MM.1S (cell line): ENCODE measurements at regions not wholly inside any gene's neighbourhood (a gene's known extent, or its start where the extent isn't known, plus 50 kb on each side); places are given as distances from the start of the nearest gene placed in this dataset.

Source experiments
- DNase-seq: peaks from one replicate; pipeline ENCODE4 v3.0.0-alpha.2; 2015
- H2AFZ ChIP-seq: fragments of 300-600 bp; sonication (generic); 2 replicates; pipeline ENCODE4 v1.6.0; 2016; ENCODE audit warnings: antibody characterized with exemption, low read length
- H3F3A ChIP-seq: fragments of 300-600 bp; sonication (generic); 2 replicates; pipeline ENCODE4 v1.6.1; 2016; ENCODE audit warnings: mild to moderate bottlenecking, antibody characterized with exemption, low read length, moderate library complexity, mixed read lengths; ENCODE audit not compliant: insufficient read depth
- H3K27ac ChIP-seq: fragments of 300-600 bp; sonication (generic); 2 replicates; pipeline ENCODE4 v1.5.1; 2016; ENCODE audit warnings: mild to moderate bottlenecking, low read length
- H3K27me3 ChIP-seq: fragments of 300-600 bp; sonication (generic); replicated peaks from 2 replicates; pipeline ENCODE4 v1.6.0; 2016; ENCODE audit warnings: low read length; ENCODE audit not compliant: insufficient read depth
- H3K36me3 ChIP-seq: fragments of 300-600 bp; sonication (generic); replicated peaks from 2 replicates; pipeline ENCODE4 v1.6.1; 2016; ENCODE audit warnings: mild to moderate bottlenecking, low read length, mixed read lengths; ENCODE audit not compliant: insufficient read depth
- H3K4me1 ChIP-seq: fragments of 300-600 bp; sonication (generic); 2 replicates; pipeline ENCODE4 v1.6.1; 2016; ENCODE audit warnings: low read length, mixed read lengths
- H3K4me2 ChIP-seq: fragments of 300-600 bp; sonication (generic); 2 replicates; pipeline ENCODE4 v1.6.0; 2016; ENCODE audit warnings: low read depth, low read length
- H3K4me3 ChIP-seq: fragments of 300-600 bp; sonication (generic); 2 replicates; pipeline ENCODE4 v1.5.1; 2016; ENCODE audit warnings: low read length, mixed read lengths
- H3K79me2 ChIP-seq: fragments of 300-600 bp; sonication (generic); 2 replicates; pipeline ENCODE4 v1.6.1; 2016; ENCODE audit warnings: mixed run types, low read length, mixed read lengths
- H3K9ac ChIP-seq: fragments of 300-600 bp; sonication (generic); 2 replicates; pipeline ENCODE4 v1.6.1; 2016; ENCODE audit warnings: low read length, mixed read lengths
- H3K9me2 ChIP-seq: fragments of 300-600 bp; sonication (generic); replicated peaks from 2 replicates; pipeline ENCODE4 v1.6.1; 2016; ENCODE audit warnings: mild to moderate bottlenecking, low read length, mixed read lengths; ENCODE audit not compliant: insufficient read depth
- H3K9me3 ChIP-seq: fragments of 300-600 bp; sonication (generic); replicated peaks from 2 replicates; pipeline ENCODE4 v1.6.1; 2016; ENCODE audit warnings: mild to moderate bottlenecking, low read length, mixed read lengths; ENCODE audit not compliant: insufficient read depth
- H4K20me1 ChIP-seq: fragments of 300-600 bp; sonication (generic); 2 replicates; pipeline ENCODE4 v1.6.1; 2016; ENCODE audit warnings: mild to moderate bottlenecking, low read length, moderate library complexity, mixed read lengths; ENCODE audit not compliant: insufficient read depth
- EZH2 ChIP-seq: fragments of 300-600 bp; sonication (generic); optimal IDR thresholded peaks from 2 replicates; pipeline ENCODE3; 2017; ENCODE audit warnings: low read depth, mild to moderate bottlenecking, antibody characterized with exemption, low read length, mixed read lengths
- EZH2phosphoT487 ChIP-seq: fragments of 300-600 bp; sonication (generic); IDR thresholded peaks from 2 replicates; pipeline ENCODE4 v1.6.1; 2018; ENCODE audit warnings: antibody characterized with exemption, low read length
- TF ChIP-seq, protein P1 (sequence below): fragments of 300-600 bp; sonication (generic); IDR thresholded peaks from 2 replicates; pipeline ENCODE4 v1.5.1; 2016; ENCODE audit warnings: antibody characterized with exemption, low read length, mixed read lengths

DNA sequence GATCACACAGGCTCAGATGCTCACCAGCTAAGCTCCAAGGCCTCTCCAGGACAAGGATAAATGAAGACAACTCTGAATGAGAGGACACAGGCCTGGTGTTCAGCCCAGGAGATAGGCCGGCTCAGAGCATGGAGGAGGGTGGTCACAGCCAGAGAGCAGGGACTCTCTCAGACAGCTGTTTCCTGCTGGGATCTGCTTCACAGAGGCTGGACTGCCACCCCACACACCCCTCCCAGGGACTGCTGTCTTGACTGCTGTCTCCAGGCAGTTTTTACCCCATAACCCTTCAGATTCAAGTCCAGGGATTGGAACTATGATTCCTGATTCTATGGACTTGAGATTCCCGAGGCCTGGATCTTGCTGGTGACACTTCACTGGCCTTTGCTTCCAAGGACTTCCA is 89.0 kb downstream of the SMIM20 start:
- no peaks in the 10 kb centered on the region for H3K27me3 ChIP-seq
- no peaks in the 10 kb centered on the region for H3K9me3 ChIP-seq
- H3K9me2 ChIP-seq = no peaks in the 10 kb centered on the region
- no peaks in the 10 kb centered on the region for H3K4me1 ChIP-seq
- H3K27ac ChIP-seq = no peak overlapping the region
- no peaks in the 10 kb centered on the region for H4K20me1 ChIP-seq
- no peaks in the 10 kb centered on the region for H3K36me3 ChIP-seq
- H3K4me3 ChIP-seq = no peak overlapping the region
- TF ChIP-seq EZH2 (no peak), EZH2phosphoT487 (no peak)
- TF ChIP-seq, protein P1, sequence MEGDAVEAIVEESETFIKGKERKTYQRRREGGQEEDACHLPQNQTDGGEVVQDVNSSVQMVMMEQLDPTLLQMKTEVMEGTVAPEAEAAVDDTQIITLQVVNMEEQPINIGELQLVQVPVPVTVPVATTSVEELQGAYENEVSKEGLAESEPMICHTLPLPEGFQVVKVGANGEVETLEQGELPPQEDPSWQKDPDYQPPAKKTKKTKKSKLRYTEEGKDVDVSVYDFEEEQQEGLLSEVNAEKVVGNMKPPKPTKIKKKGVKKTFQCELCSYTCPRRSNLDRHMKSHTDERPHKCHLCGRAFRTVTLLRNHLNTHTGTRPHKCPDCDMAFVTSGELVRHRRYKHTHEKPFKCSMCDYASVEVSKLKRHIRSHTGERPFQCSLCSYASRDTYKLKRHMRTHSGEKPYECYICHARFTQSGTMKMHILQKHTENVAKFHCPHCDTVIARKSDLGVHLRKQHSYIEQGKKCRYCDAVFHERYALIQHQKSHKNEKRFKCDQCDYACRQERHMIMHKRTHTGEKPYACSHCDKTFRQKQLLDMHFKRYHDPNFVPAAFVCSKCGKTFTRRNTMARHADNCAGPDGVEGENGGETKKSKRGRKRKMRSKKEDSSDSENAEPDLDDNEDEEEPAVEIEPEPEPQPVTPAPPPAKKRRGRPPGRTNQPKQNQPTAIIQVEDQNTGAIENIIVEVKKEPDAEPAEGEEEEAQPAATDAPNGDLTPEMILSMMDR = no peak
- no peaks in the 10 kb centered on the region for H3K79me2 ChIP-seq
- H2AFZ ChIP-seq = no peak overlapping the region
- H3K9ac ChIP-seq = no peak overlapping the region
- H3K4me2 ChIP-seq = no peak overlapping the region
- no peak for DNase-seq
- no peaks in the 10 kb centered on the region for H3F3A ChIP-seq

DNA sequence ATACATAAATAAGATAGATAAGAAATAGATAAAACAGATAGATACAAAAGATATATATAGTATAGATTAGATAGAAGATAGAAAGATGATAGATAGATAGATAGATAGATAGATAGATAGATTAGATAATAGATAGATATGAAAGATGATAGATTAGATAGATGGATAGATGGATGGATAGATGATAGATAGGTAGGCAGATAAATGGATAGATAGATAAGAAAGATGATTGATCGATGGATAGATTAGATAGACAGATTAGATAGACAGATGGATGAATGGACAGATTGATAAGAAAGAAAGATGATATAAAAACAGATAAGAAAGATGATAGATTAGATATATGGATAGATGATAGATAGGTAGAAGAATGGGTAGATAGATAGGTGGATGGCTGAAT is 90.3 kb downstream of the SMIM20 start:
- Histone ChIP-seq H3K36me3 (no peaks in the 10 kb centered on the region), H3K9me2 (no peaks in the 10 kb centered on the region), H3K4me2 (no peak overlapping the region), H3K27me3 (no peaks in the 10 kb centered on the region), H3K4me1 (no peaks in the 10 kb centered on the region), H4K20me1 (no peaks in the 10 kb centered on the region), H3K4me3 (no peak overlapping the region), H3K9ac (no peak overlapping the region), H2AFZ (no peak overlapping the region), H3K79me2 (no peaks in the 10 kb centered on the region), H3F3A (no peaks in the 10 kb centered on the region), H3K27ac (no peak overlapping the region), H3K9me3 (no peaks in the 10 kb centered on the region)
- no peak for DNase-seq
- TF ChIP-seq EZH2 = no peak
- TF ChIP-seq, protein P1 = no peak
- no peak for TF ChIP-seq EZH2phosphoT487

DNA sequence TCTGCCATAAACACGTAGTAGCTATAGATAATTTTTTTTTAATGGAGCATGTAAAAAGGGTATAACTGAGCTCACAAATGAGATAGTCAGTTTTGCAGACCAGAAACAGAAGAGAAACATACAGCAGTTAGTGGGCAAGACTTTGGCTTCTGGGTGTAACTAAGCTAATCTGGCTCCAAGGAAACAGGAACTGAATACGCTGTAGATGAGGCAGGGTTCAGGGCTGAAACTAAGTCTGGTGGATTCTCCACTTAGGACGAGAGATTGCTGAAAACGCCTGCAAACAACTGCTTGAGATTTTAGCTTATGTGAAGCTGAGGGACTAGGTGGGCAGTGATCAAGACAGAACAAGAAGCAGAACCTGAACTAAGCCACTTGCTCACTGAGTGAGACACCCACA is 91.7 kb downstream of the SMIM20 start:
- H3K79me2 ChIP-seq = no peaks in the 10 kb centered on the region
- no peaks in the 10 kb centered on the region for H3K27me3 ChIP-seq
- no peaks in the 10 kb centered on the region for H3K36me3 ChIP-seq
- H3K4me3 ChIP-seq = no peak overlapping the region
- H3F3A ChIP-seq = no peaks in the 10 kb centered on the region
- no peaks in the 10 kb centered on the region for H4K20me1 ChIP-seq
- H3K4me1 ChIP-seq = no peaks in the 10 kb centered on the region
- DNase-seq = no peak
- H3K9me2 ChIP-seq = no peaks in the 10 kb centered on the region
- no peak for TF ChIP-seq EZH2phosphoT487
- TF ChIP-seq EZH2 = no peak
- TF ChIP-seq, protein P1 = no peak
- no peak overlapping the region for H2AFZ ChIP-seq
- no peak overlapping the region for H3K9ac ChIP-seq
- H3K4me2 ChIP-seq = no peak overlapping the region
- H3K27ac ChIP-seq = no peak overlapping the region
- H3K9me3 ChIP-seq = no peaks in the 10 kb centered on the region
